Kidney (tissue), 13 donors: ENCODE measurements at regions not wholly inside any gene's neighbourhood (a gene's known extent, or its start where the extent isn't known, plus 50 kb on each side); places are given as distances from the start of the nearest gene placed in this dataset.

ENCODE experiments used
- DNase-seq, 5 donors: peaks; one replicate each; pipeline ENCODE4 v3.0.0-alpha.2; 2013 to 2020
- FAIRE-seq: peaks from 2 replicates; lab custom pipeline; 2012; peaks lifted over from hg19 to GRCh38; lab: Jason Lieb, UNC
- H3K27ac ChIP-seq, 2 donors: one replicate each; pipeline ENCODE4 v1.7.0; 2013; ENCODE audit warnings: low read depth in 2 of 2, low read length in 2 of 2, inconsistent platforms in 1 of 2
- H3K27me3 ChIP-seq: one replicate; pipeline ENCODE4 v1.7.1; 2013; ENCODE audit warnings: low read length, inconsistent platforms; ENCODE audit not compliant: control insufficient read depth, insufficient read depth
- H3K36me3 ChIP-seq, 3 donors: one replicate each; pipeline versions ENCODE4 v1.7.0 to v1.7.1; 2013; ENCODE audit warnings: low read length in 3 of 3, control low read depth in 1 of 3, inconsistent platforms in 1 of 3; ENCODE audit not compliant: insufficient read depth in 3 of 3, control insufficient read depth in 2 of 3
- H3K4me1 ChIP-seq, 3 donors: one replicate each; pipeline versions ENCODE4 v1.7.0 to v1.7.1; 2013; ENCODE audit warnings: low read length in 3 of 3, inconsistent platforms in 1 of 3, low read depth in 1 of 3; ENCODE audit not compliant: control insufficient read depth in 2 of 3, insufficient read depth in 2 of 3
- H3K4me3 ChIP-seq, 3 donors: one replicate each; pipeline versions ENCODE4 v1.7.0 to v1.8.1; 2013; ENCODE audit warnings: low read length in 3 of 3, control low read depth in 1 of 3, inconsistent platforms in 1 of 3
- H3K9ac ChIP-seq, 3 donors: one replicate each; pipeline versions ENCODE4 v1.7.0 to v1.7.1; 2013; ENCODE audit warnings: low read length in 3 of 3, control low read depth in 1 of 3, inconsistent platforms in 1 of 3
- H3K9me3 ChIP-seq, 3 donors: one replicate each; pipeline versions ENCODE4 v1.7.0 to v1.7.1; 2013; ENCODE audit warnings: low read length in 3 of 3, control low read depth in 1 of 3, inconsistent platforms in 1 of 3; ENCODE audit not compliant: control insufficient read depth in 2 of 3, insufficient read depth in 1 of 3
- intact Hi-C: fragments of 100-400 bp; cut with DNase I; formaldehyde crosslinking; loops from one replicate; pipeline ENCODE4 v1.11.1; 2022
- TF ChIP-seq, protein P1 (sequence below): IDR thresholded peaks from 3 replicates; pipeline ENCODE4 v1.5.1; 2012; ENCODE audit warnings: mild to moderate bottlenecking, moderate library complexity, borderline replicate concordance; ENCODE audit not compliant: insufficient read depth; ENCODE audit errors: extremely low read depth
- donor health status: control.
- donor health status: control.
- donor health status: control.
- donor health status: control.
- donor health status: control.
- donor health status: DM: yes; HTN: yes; CAD: no.
- donor health status: Normal renal cell carcinoma (clear cell type).

DNA sequence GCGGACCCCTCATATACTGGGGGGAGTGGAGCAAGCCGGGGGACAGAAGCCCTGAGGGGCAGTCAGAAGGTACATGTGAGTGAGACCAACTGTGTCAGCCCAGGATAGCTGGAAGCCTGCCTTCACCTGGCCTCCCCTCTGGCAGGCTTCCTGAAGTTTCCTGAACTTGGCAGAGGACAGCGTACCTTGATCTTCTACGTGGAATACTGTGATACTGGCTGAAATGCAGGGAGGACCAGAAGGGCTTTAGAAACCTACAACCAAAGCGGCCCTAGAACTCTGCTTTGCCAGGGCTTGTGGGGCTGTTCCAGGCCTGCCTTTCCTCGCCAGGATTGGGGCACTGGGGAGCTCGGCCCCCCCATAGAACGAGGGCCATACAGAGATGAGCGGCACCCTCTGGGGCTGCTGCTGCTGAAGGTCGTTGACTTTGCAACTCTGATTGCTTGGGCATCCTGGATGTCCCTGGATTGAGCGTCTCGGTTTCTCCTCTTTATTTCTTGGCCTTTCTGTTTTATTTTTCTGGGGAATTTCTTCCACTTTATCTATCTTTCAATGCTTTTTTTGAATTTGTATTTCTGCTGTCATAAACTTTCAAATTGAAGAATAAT lies 66.5 kb downstream of the SLC25A47 start:
- Histone ChIP-seq H3K9me3 (no peaks in the 10 kb centered on the region), H3K27me3 (no peaks in the 10 kb centered on the region), H3K36me3 (no peaks in the 10 kb centered on the region), H3K4me1 (peaks cover 5 to 8% (median 6%) of the 10 kb centered on the region in 3 donors), H3K4me3 (no peak overlapping the region), H3K27ac (no peak overlapping the region), H3K9ac (no peak overlapping the region)
- DNase-seq: no peak
- TF ChIP-seq, protein P1, sequence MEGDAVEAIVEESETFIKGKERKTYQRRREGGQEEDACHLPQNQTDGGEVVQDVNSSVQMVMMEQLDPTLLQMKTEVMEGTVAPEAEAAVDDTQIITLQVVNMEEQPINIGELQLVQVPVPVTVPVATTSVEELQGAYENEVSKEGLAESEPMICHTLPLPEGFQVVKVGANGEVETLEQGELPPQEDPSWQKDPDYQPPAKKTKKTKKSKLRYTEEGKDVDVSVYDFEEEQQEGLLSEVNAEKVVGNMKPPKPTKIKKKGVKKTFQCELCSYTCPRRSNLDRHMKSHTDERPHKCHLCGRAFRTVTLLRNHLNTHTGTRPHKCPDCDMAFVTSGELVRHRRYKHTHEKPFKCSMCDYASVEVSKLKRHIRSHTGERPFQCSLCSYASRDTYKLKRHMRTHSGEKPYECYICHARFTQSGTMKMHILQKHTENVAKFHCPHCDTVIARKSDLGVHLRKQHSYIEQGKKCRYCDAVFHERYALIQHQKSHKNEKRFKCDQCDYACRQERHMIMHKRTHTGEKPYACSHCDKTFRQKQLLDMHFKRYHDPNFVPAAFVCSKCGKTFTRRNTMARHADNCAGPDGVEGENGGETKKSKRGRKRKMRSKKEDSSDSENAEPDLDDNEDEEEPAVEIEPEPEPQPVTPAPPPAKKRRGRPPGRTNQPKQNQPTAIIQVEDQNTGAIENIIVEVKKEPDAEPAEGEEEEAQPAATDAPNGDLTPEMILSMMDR: no peak
- intact Hi-C loops: loop anchor here (10.0 kb wide), 1 partner anchor 1235 kb away; no protein-coding TSS in a partner anchor
- FAIRE-seq: no peak

DNA sequence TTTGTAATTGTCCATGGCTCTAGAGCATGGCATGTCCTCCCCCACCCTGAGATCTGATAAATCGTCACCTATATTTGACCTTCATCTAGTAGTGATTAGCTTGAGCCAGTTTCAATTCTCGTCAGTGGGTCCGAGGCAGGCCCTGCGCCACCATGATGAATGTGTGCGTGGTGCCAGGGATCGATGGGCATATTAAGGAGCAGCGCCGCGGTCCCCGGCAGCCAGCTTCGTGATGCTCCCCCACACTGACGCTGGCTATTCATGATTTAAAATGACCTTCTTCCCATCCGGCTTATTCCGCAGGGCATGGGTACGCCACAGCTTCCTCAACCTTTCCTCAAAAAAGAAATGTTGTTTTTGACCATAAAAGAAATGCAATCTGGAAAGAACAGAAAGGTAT lies 68.0 kb downstream of the SLC25A47 start:
- H3K4me1 ChIP-seq: peaks cover 5 to 8% (median 6%) of the 10 kb centered on the region in 3 donors

DNA sequence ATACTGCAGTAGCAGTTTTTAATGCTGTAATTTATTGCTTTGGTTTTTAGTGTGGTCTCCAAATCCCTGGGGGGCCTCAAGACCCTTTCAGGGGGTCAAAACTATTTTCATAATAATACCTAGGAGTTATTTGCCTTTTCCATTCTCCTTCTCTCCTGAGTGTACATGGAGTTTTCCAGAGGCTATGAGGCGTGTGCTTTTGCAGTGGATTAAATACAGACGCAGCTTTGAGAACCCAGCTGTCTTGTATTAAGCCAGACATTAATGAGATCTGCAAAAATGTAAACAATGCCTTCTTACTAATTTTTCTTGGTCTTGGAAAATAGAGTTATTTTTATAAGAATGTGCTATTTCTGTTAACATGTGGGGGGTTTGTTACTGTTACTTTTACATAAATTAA lies 68.6 kb downstream of the SLC25A47 start:
- FAIRE-seq (no peak), DNase-seq (peak in 1 of 5 donors; percentile 85)
- Histone ChIP-seq H3K27ac (no peak overlapping the region), H3K36me3 (no peaks in the 10 kb centered on the region), H3K9ac (no peak overlapping the region), H3K27me3 (no peaks in the 10 kb centered on the region), H3K4me3 (no peak overlapping the region), H3K9me3 (no peaks in the 10 kb centered on the region), H3K4me1 (peaks cover 5 to 8% (median 6%) of the 10 kb centered on the region in 3 donors)
- TF ChIP-seq, protein P1: no peak
- intact Hi-C loops: no loop called here

More for the DNA sequence above, 68.0 kb downstream of the SLC25A47 start:
- DNase-seq: no peak
- no peak overlapping the region for H3K9ac ChIP-seq
- TF ChIP-seq, protein P1: no peak
- intact Hi-C loops: no loop called here
- no peak overlapping the region for H3K4me3 ChIP-seq
- H3K27me3 ChIP-seq: no peaks in the 10 kb centered on the region
- H3K9me3 ChIP-seq: no peaks in the 10 kb centered on the region
- no peak overlapping the region for H3K27ac ChIP-seq
- H3K36me3 ChIP-seq: no peaks in the 10 kb centered on the region
- no peak for FAIRE-seq
